H9 (cell line): ENCODE measurements at regions not wholly inside any gene's neighbourhood (a gene's known extent, or its start where the extent isn't known, plus 50 kb on each side); places are given as distances from the start of the nearest gene placed in this dataset.

Experiments
- DNase-seq: peaks from one replicate; pipeline ENCODE4 v3.0.0-alpha.2; 2017
- H2AFZ ChIP-seq: one replicate; pipeline ENCODE4 v1.6.1; 2013; ENCODE audit warnings: mild to moderate bottlenecking, low read length, control low read depth, moderate library complexity
- H2AK5ac ChIP-seq: 2 replicates; pipeline ENCODE4 v1.6.1; 2013; ENCODE audit warnings: low read length, control low read depth, mixed read lengths; ENCODE audit not compliant: insufficient read length
- H2BK120ac ChIP-seq: one replicate; pipeline ENCODE4 v1.6.1; 2013; ENCODE audit warnings: low read depth, mild to moderate bottlenecking, low read length, control low read depth, inconsistent platforms; ENCODE audit not compliant: poor library complexity, severe bottlenecking
- H2BK12ac ChIP-seq: 2 replicates; pipeline ENCODE4 v1.6.1; 2013; ENCODE audit warnings: low read length, control low read depth, mixed read lengths, low read depth; ENCODE audit not compliant: insufficient read length
- H2BK15ac ChIP-seq: 2 replicates; pipeline ENCODE4 v1.6.1; 2013; ENCODE audit warnings: low read depth, low read length, control low read depth
- H2BK20ac ChIP-seq: one replicate; pipeline ENCODE4 v1.6.1; 2013; ENCODE audit warnings: low read depth, mild to moderate bottlenecking, low read length, control low read depth, inconsistent platforms; ENCODE audit not compliant: poor library complexity, severe bottlenecking
- H2BK5ac ChIP-seq: 2 replicates; pipeline ENCODE4 v1.6.1; 2013; ENCODE audit warnings: low read length, control low read depth, mixed read lengths; ENCODE audit not compliant: insufficient read length
- H3K14ac ChIP-seq: 2 replicates; pipeline ENCODE4 v1.6.1; 2013; ENCODE audit warnings: low read length, control low read depth; ENCODE audit not compliant: insufficient read depth
- H3K18ac ChIP-seq: 2 replicates; pipeline ENCODE4 v1.6.1; 2013; ENCODE audit warnings: low read depth, mild to moderate bottlenecking, mixed read lengths, low read length, control low read depth; ENCODE audit not compliant: insufficient read length
- H3K23ac ChIP-seq: 2 replicates; pipeline ENCODE4 v1.6.1; 2013; ENCODE audit warnings: low read length, control low read depth, mixed read lengths, low read depth; ENCODE audit not compliant: insufficient read length
- H3K23me2 ChIP-seq: 2 replicates; pipeline ENCODE4 v1.6.1; 2013; ENCODE audit warnings: low read depth, mild to moderate bottlenecking, mixed read lengths, low read length, control low read depth; ENCODE audit not compliant: insufficient read length, poor library complexity, severe bottlenecking
- H3K27ac ChIP-seq: 2 replicates; pipeline ENCODE4 v1.5.1; 2013; ENCODE audit warnings: low read length, control low read depth, mixed read lengths, low read depth; ENCODE audit not compliant: insufficient read length
- H3K27me3 ChIP-seq: 2 replicates; pipeline ENCODE4 v1.6.1; 2013; ENCODE audit warnings: low read length, control low read depth, inconsistent platforms; ENCODE audit not compliant: insufficient read depth
- H3K4ac ChIP-seq: 2 replicates; pipeline ENCODE4 v1.6.1; 2013; ENCODE audit warnings: low read depth, mild to moderate bottlenecking, control low read depth, inconsistent platforms, low read length, moderate library complexity
- H3K4me1 ChIP-seq: 2 replicates; pipeline ENCODE4 v1.6.1; 2013; ENCODE audit warnings: low read length, control low read depth, inconsistent platforms; ENCODE audit not compliant: insufficient read depth
- H3K4me2 ChIP-seq: 2 replicates; pipeline ENCODE4 v1.6.1; 2013; ENCODE audit warnings: low read length, control low read depth, mixed read lengths; ENCODE audit not compliant: insufficient read length, insufficient read depth
- H3K56ac ChIP-seq: 2 replicates; pipeline ENCODE4 v1.6.1; 2013; ENCODE audit warnings: low read depth, mild to moderate bottlenecking, mixed read lengths, low read length, control low read depth; ENCODE audit not compliant: insufficient read length
- H3K79me1 ChIP-seq: 2 replicates; pipeline ENCODE4 v1.6.1; 2013; ENCODE audit warnings: low read depth, mild to moderate bottlenecking, moderate library complexity, low read length, control low read depth, inconsistent platforms; ENCODE audit not compliant: insufficient read depth, poor library complexity, severe bottlenecking
- H3K79me2 ChIP-seq: 2 replicates; pipeline ENCODE4 v1.6.1; 2013; ENCODE audit warnings: low read length, control low read depth, inconsistent platforms; ENCODE audit not compliant: insufficient read depth
- H3K9ac ChIP-seq: 2 replicates; pipeline ENCODE4 v1.6.1; 2013; ENCODE audit warnings: low read length, control low read depth, mixed read lengths; ENCODE audit not compliant: insufficient read length; ENCODE audit errors: extremely low read depth
- H3K9me3 ChIP-seq: one replicate; pipeline ENCODE4 v1.6.1; 2013; ENCODE audit warnings: low read depth, low read length, inconsistent platforms; ENCODE audit not compliant: control insufficient read depth
- H3T11ph ChIP-seq: one replicate; pipeline ENCODE4 v1.6.1; 2013; ENCODE audit warnings: mild to moderate bottlenecking, low read length, control low read depth, inconsistent platforms
- H4K20me1 ChIP-seq: one replicate; pipeline ENCODE4 v1.6.1; 2013; ENCODE audit not compliant: control insufficient read depth, insufficient read length, insufficient read depth
- H4K5ac ChIP-seq: 2 replicates; pipeline ENCODE4 v1.6.1; 2013; ENCODE audit warnings: low read depth, mild to moderate bottlenecking, mixed read lengths, low read length, control low read depth; ENCODE audit not compliant: insufficient read length
- H4K8ac ChIP-seq: replicated peaks from 2 replicates; pipeline ENCODE4 v1.6.1; 2013; ENCODE audit warnings: low read length, control low read depth, mixed read lengths, low read depth; ENCODE audit not compliant: insufficient read length
- H4K91ac ChIP-seq: 2 replicates; pipeline ENCODE4 v1.6.1; 2013; ENCODE audit warnings: low read depth, mild to moderate bottlenecking, moderate library complexity, mixed read lengths, low read length, control low read depth; ENCODE audit not compliant: insufficient read length
- H3K27ac Mint-ChIP-seq, 3 experiments: 2 replicates in 2 of 3; 3 replicates in 1 of 3; pipeline ENCODE4 v1.8.0; 2020 to 2021; ENCODE audit warnings: mixed read lengths in 3 of 3, mild to moderate bottlenecking in 1 of 3, moderate library complexity in 1 of 3
- H3K27me3 Mint-ChIP-seq: 2 replicates; pipeline ENCODE4 v1.8.0; 2021; ENCODE audit warnings: low read depth, mild to moderate bottlenecking, moderate library complexity, mixed read lengths
- H3K36me3 Mint-ChIP-seq, 3 experiments: 2 replicates in 2 of 3; 3 replicates in 1 of 3; pipeline ENCODE4 v1.8.0; 2020 to 2021; ENCODE audit warnings: low read depth in 3 of 3, mixed read lengths in 3 of 3; ENCODE audit not compliant: insufficient read depth in 1 of 3
- H3K4me1 Mint-ChIP-seq, 2 experiments: 2 replicates each; pipeline ENCODE4 v1.8.0; 2020; ENCODE audit warnings: mixed read lengths in 2 of 2
- H3K4me3 Mint-ChIP-seq, 2 experiments: 2 replicates in 1 of 2; 3 replicates in 1 of 2; pipeline ENCODE4 v1.8.0; 2020 to 2021; ENCODE audit warnings: mild to moderate bottlenecking in 2 of 2, mixed read lengths in 2 of 2, moderate library complexity in 1 of 2
- H3K9me3 Mint-ChIP-seq, 2 experiments: 2 replicates in 1 of 2; 3 replicates in 1 of 2; pipeline ENCODE4 v1.8.0; 2020; ENCODE audit warnings: mild to moderate bottlenecking in 2 of 2, mixed read lengths in 2 of 2, moderate library complexity in 1 of 2
- WGBS: extraction: QIAGEN DNeasy Blood & Tissue Kit; methylation state at CpG from one replicate; pipeline ENCODE4 v1.1.7; 2013; ENCODE audit warnings: missing lambda C conversion rate, low lambda C conversion rate, mixed read lengths; ENCODE audit not compliant: insufficient read length; ENCODE audit errors: extremely low coverage; 5-methylcytosine and 5-hydroxymethylcytosine counted together
- TF ChIP-seq, protein P1 (sequence below): fragments of 200-600 bp; sonication (generic); conservative IDR thresholded peaks from 3 replicates; pipeline ENCODE4 v1.8.0; 2021; ENCODE audit warnings: antibody characterized with exemption, mild to moderate bottlenecking

DNA sequence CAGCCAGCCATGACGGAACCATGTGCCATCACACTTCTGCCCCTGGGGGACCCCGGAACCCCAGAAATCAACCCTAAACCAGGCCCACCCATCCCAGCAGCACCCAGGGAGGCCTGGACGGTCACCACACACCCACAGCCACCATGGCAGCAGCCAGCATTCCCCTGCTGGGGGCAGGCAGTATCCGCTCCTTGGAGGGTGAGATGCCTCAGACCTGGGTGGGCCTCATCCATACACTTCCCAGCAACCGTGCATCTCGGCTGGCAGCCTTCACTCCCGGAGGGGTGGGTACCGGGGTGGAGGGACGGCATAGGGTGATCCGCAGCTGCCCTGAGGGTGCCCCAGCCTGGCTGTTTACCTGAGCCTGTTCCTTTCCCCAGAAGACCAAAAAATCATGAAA, 69.1 kb upstream of the FAM20C start:
- H3K14ac ChIP-seq, result no peak overlapping the region; the same call in 1 of the 2 replicates
- no peak overlapping the region for H4K5ac ChIP-seq
- no peak overlapping the region for H3K4me2 ChIP-seq
- no peak for DNase-seq
- no peak overlapping the region for H4K8ac ChIP-seq
- H3K27me3 ChIP-seq, result no peaks in the 10 kb centered on the region
- no peak overlapping the region for H3K4ac ChIP-seq
- H3K23me2 ChIP-seq, result no peaks in the 10 kb centered on the region
- H3K9ac ChIP-seq, result no peak overlapping the region
- no peak overlapping the region for H3K27ac Mint-ChIP-seq
- peaks cover 7% of the 10 kb centered on the region; the same call in 1 of the 2 replicates for H3K4me1 ChIP-seq
- H2BK120ac ChIP-seq, result no peak overlapping the region
- no peak overlapping the region for H2BK15ac ChIP-seq
- peaks cover 10% of the 10 kb centered on the region for H3K27me3 Mint-ChIP-seq
- H3K56ac ChIP-seq, result no peak overlapping the region
- WGBS, result no CpG with 5 or more reads among the region's 10 CpGs
- no peaks in the 10 kb centered on the region for H4K20me1 ChIP-seq
- no peaks in the 10 kb centered on the region for H3K79me2 ChIP-seq
- no peaks in the 10 kb centered on the region for H3K36me3 Mint-ChIP-seq
- H3K27ac ChIP-seq, result no peak overlapping the region
- no peak overlapping the region for H3K4me3 Mint-ChIP-seq
- TF ChIP-seq, protein P1, sequence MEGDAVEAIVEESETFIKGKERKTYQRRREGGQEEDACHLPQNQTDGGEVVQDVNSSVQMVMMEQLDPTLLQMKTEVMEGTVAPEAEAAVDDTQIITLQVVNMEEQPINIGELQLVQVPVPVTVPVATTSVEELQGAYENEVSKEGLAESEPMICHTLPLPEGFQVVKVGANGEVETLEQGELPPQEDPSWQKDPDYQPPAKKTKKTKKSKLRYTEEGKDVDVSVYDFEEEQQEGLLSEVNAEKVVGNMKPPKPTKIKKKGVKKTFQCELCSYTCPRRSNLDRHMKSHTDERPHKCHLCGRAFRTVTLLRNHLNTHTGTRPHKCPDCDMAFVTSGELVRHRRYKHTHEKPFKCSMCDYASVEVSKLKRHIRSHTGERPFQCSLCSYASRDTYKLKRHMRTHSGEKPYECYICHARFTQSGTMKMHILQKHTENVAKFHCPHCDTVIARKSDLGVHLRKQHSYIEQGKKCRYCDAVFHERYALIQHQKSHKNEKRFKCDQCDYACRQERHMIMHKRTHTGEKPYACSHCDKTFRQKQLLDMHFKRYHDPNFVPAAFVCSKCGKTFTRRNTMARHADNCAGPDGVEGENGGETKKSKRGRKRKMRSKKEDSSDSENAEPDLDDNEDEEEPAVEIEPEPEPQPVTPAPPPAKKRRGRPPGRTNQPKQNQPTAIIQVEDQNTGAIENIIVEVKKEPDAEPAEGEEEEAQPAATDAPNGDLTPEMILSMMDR, result no peak
- H4K91ac ChIP-seq, result no peak overlapping the region
- H2AFZ ChIP-seq, result no peak overlapping the region
- H3K9me3 ChIP-seq, result no peaks in the 10 kb centered on the region
- H3K23ac ChIP-seq, result no peak overlapping the region
- no peaks in the 10 kb centered on the region for H3K9me3 Mint-ChIP-seq
- H2BK20ac ChIP-seq, result no peak overlapping the region
- no peak overlapping the region for H2BK12ac ChIP-seq
- H3K79me1 ChIP-seq, result no peaks in the 10 kb centered on the region
- H3T11ph ChIP-seq, result no peak overlapping the region
- H2BK5ac ChIP-seq, result no peak overlapping the region
- H3K4me1 Mint-ChIP-seq, result peaks cover 33 to 55% of the 10 kb centered on the region in 2 experiments
- H3K18ac ChIP-seq, result no peak overlapping the region
- no peak overlapping the region for H2AK5ac ChIP-seq
